Esophagus muscularis mucosa (tissue), 4 donors: ENCODE measurements at regions not wholly inside any gene's neighbourhood (a gene's known extent, or its start where the extent isn't known, plus 50 kb on each side); places are given as distances from the start of the nearest gene placed in this dataset.

ENCODE experiments used
- EP300 ChIP-seq: sonication (generic); formaldehyde crosslinking; IDR thresholded peaks from one replicate; pipeline ENCODE4 v1.6.1; 2017; ENCODE audit warnings: antibody characterized with exemption
- POLR2A ChIP-seq: fragments of 450-650 bp; IDR thresholded peaks from one replicate; pipeline ENCODE4 v1.6.1; 2017; ENCODE audit warnings: antibody characterized with exemption, moderate library complexity, mild to moderate bottlenecking, low read depth
- POLR2AphosphoS5 ChIP-seq, 2 donors: sonication (generic); formaldehyde crosslinking; IDR thresholded peaks; one replicate each; pipeline ENCODE4 v1.6.1; 2017; ENCODE audit warnings: antibody characterized with exemption in 2 of 2
- TF ChIP-seq, protein P1 (sequence below), 3 experiments: fragments of 200-600 bp in 2 of 3; fragments of 450-650 bp in 1 of 3; sonication (generic) in 2 of 3; IDR thresholded peaks; one replicate each; pipeline ENCODE4 v1.5.1; 2017 to 2019; ENCODE audit warnings: antibody characterized with exemption in 3 of 3, mild to moderate bottlenecking in 2 of 3, moderate library complexity in 1 of 3

DNA sequence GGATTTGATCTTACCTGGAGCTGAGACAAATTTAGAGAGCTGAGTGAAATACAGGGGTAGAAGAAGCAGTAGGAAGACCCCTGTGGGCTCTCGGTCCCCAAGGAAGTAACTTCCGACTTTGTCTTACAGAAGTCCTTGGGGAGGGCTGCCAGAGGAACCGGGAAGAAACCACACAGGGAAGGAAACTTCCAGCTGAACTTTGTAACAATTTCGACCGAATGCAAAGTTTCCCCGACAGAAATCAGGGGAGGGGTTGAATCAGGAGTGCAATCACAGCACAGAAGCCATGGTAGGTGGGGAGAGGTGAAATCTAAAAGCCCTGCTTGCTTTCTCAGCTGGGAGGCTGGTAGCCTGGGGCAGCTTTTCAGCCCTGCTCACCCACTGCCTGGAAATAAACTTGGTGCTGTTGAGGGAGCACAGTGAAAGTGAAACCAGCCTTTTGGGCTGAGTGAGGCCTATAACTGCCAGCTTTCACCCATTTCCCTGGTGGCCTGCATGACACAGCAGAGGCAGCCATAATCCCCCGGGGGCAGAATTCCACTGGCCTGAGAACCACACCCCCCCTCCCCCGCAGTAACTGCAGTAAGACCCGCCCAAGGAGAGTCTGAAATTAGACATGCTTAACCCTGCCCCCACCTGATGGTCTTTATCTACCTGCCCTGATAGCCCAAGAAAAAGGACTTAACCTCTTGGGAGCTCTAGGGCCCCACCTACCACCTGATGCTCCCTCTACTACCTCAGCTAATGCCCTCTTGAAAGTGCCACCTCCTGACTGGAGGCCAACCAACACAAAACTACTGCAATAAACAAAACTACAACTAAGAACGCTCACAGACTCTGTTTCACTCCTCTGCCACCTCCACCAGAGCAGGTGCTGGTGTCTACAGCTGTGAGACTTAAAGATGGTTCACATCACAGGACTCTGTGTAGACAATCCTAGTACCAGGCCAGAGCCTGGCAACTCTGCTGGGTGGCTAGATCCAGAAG, 248.2 kb downstream of the PARM1 start:
- TF ChIP-seq, protein P1, sequence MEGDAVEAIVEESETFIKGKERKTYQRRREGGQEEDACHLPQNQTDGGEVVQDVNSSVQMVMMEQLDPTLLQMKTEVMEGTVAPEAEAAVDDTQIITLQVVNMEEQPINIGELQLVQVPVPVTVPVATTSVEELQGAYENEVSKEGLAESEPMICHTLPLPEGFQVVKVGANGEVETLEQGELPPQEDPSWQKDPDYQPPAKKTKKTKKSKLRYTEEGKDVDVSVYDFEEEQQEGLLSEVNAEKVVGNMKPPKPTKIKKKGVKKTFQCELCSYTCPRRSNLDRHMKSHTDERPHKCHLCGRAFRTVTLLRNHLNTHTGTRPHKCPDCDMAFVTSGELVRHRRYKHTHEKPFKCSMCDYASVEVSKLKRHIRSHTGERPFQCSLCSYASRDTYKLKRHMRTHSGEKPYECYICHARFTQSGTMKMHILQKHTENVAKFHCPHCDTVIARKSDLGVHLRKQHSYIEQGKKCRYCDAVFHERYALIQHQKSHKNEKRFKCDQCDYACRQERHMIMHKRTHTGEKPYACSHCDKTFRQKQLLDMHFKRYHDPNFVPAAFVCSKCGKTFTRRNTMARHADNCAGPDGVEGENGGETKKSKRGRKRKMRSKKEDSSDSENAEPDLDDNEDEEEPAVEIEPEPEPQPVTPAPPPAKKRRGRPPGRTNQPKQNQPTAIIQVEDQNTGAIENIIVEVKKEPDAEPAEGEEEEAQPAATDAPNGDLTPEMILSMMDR (IDR thresholded peaks at IDR 0.05), result no peak
- TF ChIP-seq POLR2AphosphoS5 (IDR thresholded peaks at IDR 0.05) (no peak), POLR2A (no peak), EP300 (no peak)
